RKO (cell line): ENCODE measurements at regions not wholly inside any gene's neighbourhood (a gene's known extent, or its start where the extent isn't known, plus 50 kb on each side); places are given as distances from the start of the nearest gene placed in this dataset.

ENCODE experiments used
- DNase-seq: peaks from one replicate; pipeline ENCODE4 v3.0.0-alpha.2; 2016; ENCODE audit warnings: low spot score

GRCh38 chr1:30379684-30380624, 343.4 kb downstream of the MATN1 start:
- peak; percentile 65 for DNase-seq

- DNase-seq, result peak; percentile 27
Measured at GRCh38 chr1:30378991-30379581, 344.3 kb downstream of the MATN1 start.

- DNase-seq, result no peak
Measured at GRCh38 chr1:30378003-30378596, 345.3 kb downstream of the MATN1 start.

- DNase-seq, result no peak
Measured at GRCh38 chr1:30377230-30378002, 346.0 kb downstream of the MATN1 start.

- no peak for DNase-seq
Measured at GRCh38 chr1:30376054-30376697, 347.2 kb downstream of the MATN1 start.

- DNase-seq, result no peak
Measured at GRCh38 chr1:30375156-30375555, 348.2 kb downstream of the MATN1 start.

GRCh38 chr1:30374400-30375070, 348.9 kb downstream of the MATN1 start:
- DNase-seq, result no peak

GRCh38 chr1:30373471-30374399, 349.6 kb downstream of the MATN1 start:
- no peak for DNase-seq

GRCh38 chr1:30372792-30373433, 350.5 kb downstream of the MATN1 start:
- no peak for DNase-seq

- DNase-seq, result no peak
Measured at GRCh38 chr1:30371888-30372791, 351.2 kb downstream of the MATN1 start.

GRCh38 chr1:30371179-30371788, 352.1 kb downstream of the MATN1 start:
- no peak for DNase-seq

- no peak for DNase-seq
Measured at GRCh38 chr1:30368651-30369240, 354.6 kb downstream of the MATN1 start.

- DNase-seq, result no peak
Measured at GRCh38 chr1:30366911-30367310, 356.5 kb downstream of the MATN1 start.

- DNase-seq, result no peak
Measured at GRCh38 chr1:30366199-30366598, 357.2 kb downstream of the MATN1 start.

- no peak for DNase-seq
Measured at GRCh38 chr1:30365596-30365995, 357.8 kb downstream of the MATN1 start.

- DNase-seq, result no peak
Measured at GRCh38 chr1:30363031-30363430, 360.4 kb downstream of the MATN1 start.

GRCh38 chr1:30362603-30362990, 360.8 kb downstream of the MATN1 start:
- DNase-seq, result no peak
